ENCODE measurements at regions not wholly inside any gene's neighbourhood (a gene's known extent, or its start where the extent isn't known, plus 50 kb on each side); places are given as distances from the start of the nearest gene placed in this dataset.

- Histone ChIP-seq H4K91ac (ENCODE audit: insufficient read depth, low read depth, low read length) (no peak overlapping the region), H3K4me3 (ENCODE audit: insufficient read depth, low read depth, low read length) (no peak overlapping the region), H3K27ac (ENCODE audit: insufficient read depth, low read length) (no peak overlapping the region), H2BK15ac (ENCODE audit: low read depth, low read length) (no peak overlapping the region), H3K4ac (ENCODE audit: low read depth, low read length) (no peak overlapping the region), H2BK20ac (ENCODE audit: low read depth, low read length) (no peak overlapping the region), H3K56ac (ENCODE audit: extremely low read depth, insufficient read depth, low read length) (no peak overlapping the region), H3K9me1 (ENCODE audit: insufficient read depth, low read length) (no peaks in the 10 kb centered on the region; the same call in 1 of the 2 replicates), H2BK120ac (ENCODE audit: low read depth, low read length) (no peak overlapping the region), H3K79me1 (ENCODE audit: low read depth in 1 of 2, low read length in 2 of 2) (no peaks in the 10 kb centered on the region), H3K9me3 (ENCODE audit: control insufficient read depth, insufficient read depth, low read length) (no peaks in the 10 kb centered on the region), H2AK5ac (ENCODE audit: low read depth, low read length) (no peak overlapping the region), H4K20me1 (ENCODE audit: insufficient read depth, low read length) (no peaks in the 10 kb centered on the region), H3K4me2 (ENCODE audit: low read depth, low read length) (no peak overlapping the region), H2AFZ (replicated peaks; ENCODE audit: low read length, poor library complexity) (no peak overlapping the region), H3K9ac (ENCODE audit: low read depth, low read length) (no peak overlapping the region), H3K23ac (ENCODE audit: low read depth, low read length) (no peak overlapping the region), H2BK5ac (ENCODE audit: low read depth, low read length, poor library complexity, severe bottlenecking) (no peak overlapping the region), H2AK9ac (replicated peaks; ENCODE audit: low read depth, low read length, poor library complexity) (no peak overlapping the region), H4K5ac (ENCODE audit: low read depth, low read length) (no peak overlapping the region), H3K14ac (replicated peaks; ENCODE audit: low read depth, low read length) (no peak overlapping the region), H3K27me3 (ENCODE audit: control insufficient read depth, insufficient read depth, low read length) (peaks cover 18% of the 10 kb centered on the region), H4K8ac (ENCODE audit: low read depth in 2 of 2, low read length in 2 of 2) (no peak overlapping the region), H3K36me3 (ENCODE audit: control insufficient read depth, insufficient read depth, low read length) (no peaks in the 10 kb centered on the region), H3K4me1 (ENCODE audit: control insufficient read depth, insufficient read depth, low read length) (no peaks in the 10 kb centered on the region), H3K18ac (ENCODE audit: low read depth, low read length) (no peak overlapping the region)
- CTCF ChIA-PET: no interaction called here
- in situ Hi-C loops (cut with MboI; ENCODE audit: low sequenced_read_pairs) (no loop called here), intact Hi-C loops (cut with micrococcal nuclease) (no loop called here), dilution Hi-C loops (cut with HindIII; ENCODE audit: low sequenced_read_pairs, unreplicated experiment) (no loop called here)
- no CpG with 5 or more reads among the region's 6 CpGs for WGBS, 2 experiments (ENCODE audit: extremely low coverage in 2 of 2, insufficient read length in 1 of 2)
- POLR2A ChIA-PET (ENCODE audit: unreplicated experiment): no interaction called here
- TF ChIP-seq RFX5 (IDR thresholded peaks at IDR 0.05; ENCODE audit: low read depth, low read length) (no peak), POLR2A (IDR thresholded peaks at IDR 0.05; ENCODE audit: low read depth, low read length) (no peak), RAD21 (IDR thresholded peaks at IDR 0.05; ENCODE audit: low read length) (no peak), CHD1 (IDR thresholded peaks at IDR 0.05; ENCODE audit: low read depth, low read length) (no peak), FOS (IDR thresholded peaks at IDR 0.05; ENCODE audit: low read depth, low read length) (no peak), SMC3 (IDR thresholded peaks at IDR 0.05; ENCODE audit: low read depth, low read length) (no peak), MAFK (IDR thresholded peaks at IDR 0.05; ENCODE audit: low read depth, low read length) (no peak), MAZ (IDR thresholded peaks at IDR 0.05; ENCODE audit: borderline replicate concordance, low read depth, low read length) (no peak), USF2 (IDR thresholded peaks at IDR 0.05; ENCODE audit: low read depth, low read length) (no peak), CEBPB (IDR thresholded peaks at IDR 0.05; ENCODE audit: low read depth, low read length) (no peak), BHLHE40 (IDR thresholded peaks at IDR 0.05; ENCODE audit: low read depth, low read length) (no peak)
- BruUV-seq (replicated peaks): no TSS peak
- DNase-seq: no peak
- no peak for ATAC-seq (ENCODE audit: low read depth)
These were observed 119.2 kb upstream of the CRHR1 start for GRCh38 chr17:45664921-45665320.
